ENCODE measurements at regions not wholly inside any gene's neighbourhood (a gene's known extent, or its start where the extent isn't known, plus 50 kb on each side); places are given as distances from the start of the nearest gene placed in this dataset.
A peak's percentile ranks its signal among the peaks of the same experiment; 100 is the strongest.

DNA sequence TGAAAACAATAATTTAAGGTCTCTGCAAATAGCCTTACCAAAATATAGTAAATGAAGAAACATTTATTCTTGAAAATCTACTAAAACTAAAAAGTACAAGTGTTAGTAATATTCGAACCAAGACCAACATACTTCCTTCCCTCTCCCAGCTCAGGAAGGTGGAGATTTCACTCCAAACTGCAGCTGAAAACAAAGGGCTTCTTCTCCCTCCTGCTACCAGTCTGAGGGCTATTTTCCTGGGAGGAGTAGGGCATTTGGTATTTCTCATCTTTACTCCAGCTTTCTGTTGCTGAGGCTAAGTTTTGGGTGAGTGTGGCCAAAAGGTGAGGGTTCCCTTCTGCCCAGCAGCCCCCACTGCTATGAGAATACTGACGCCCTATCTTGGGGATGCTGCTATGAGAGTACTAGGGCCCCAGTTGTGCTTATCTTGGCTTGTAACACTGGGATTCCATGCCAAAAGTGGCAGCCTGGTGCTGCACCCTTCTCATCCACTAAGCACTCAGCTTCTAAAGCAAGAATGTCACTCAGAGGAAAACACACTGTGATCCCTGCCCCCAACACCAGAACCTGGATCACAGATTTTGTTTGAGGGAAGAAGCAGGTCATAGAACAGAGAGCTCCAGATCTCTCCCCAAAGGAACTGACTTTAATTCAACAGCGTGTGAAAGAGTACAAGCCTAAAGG, 130.7 kb upstream of the KLF7 start:
- peak in 4 of 5 donors; percentile 14 to 44 (median 31) for DNase-seq
- TF ChIP-seq, protein P1, sequence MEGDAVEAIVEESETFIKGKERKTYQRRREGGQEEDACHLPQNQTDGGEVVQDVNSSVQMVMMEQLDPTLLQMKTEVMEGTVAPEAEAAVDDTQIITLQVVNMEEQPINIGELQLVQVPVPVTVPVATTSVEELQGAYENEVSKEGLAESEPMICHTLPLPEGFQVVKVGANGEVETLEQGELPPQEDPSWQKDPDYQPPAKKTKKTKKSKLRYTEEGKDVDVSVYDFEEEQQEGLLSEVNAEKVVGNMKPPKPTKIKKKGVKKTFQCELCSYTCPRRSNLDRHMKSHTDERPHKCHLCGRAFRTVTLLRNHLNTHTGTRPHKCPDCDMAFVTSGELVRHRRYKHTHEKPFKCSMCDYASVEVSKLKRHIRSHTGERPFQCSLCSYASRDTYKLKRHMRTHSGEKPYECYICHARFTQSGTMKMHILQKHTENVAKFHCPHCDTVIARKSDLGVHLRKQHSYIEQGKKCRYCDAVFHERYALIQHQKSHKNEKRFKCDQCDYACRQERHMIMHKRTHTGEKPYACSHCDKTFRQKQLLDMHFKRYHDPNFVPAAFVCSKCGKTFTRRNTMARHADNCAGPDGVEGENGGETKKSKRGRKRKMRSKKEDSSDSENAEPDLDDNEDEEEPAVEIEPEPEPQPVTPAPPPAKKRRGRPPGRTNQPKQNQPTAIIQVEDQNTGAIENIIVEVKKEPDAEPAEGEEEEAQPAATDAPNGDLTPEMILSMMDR (IDR thresholded peaks at IDR 0.05): no peak
- no peak for TF ChIP-seq POLR2A (IDR thresholded peaks at IDR 0.05)
- H3K9me3 ChIP-seq: peaks cover 0 to 14% (median 0%) of the 10 kb centered on the region in 12 donors
- H3K4me1 ChIP-seq: peaks cover 0 to 9% (median 0%) of the 10 kb centered on the region in 12 donors
- intact Hi-C loops (cut with DNase I): no loop called here
- WGBS, 4 donors: 41 to 51% (median 47%) methylated on average over 3 of the region's 3 CpGs
- peak overlapping the region in 9 of 12 donors; percentile 8 to 68 (median 50) for H3K27ac ChIP-seq
- H3K4me3 ChIP-seq: no peak overlapping the region
- H3K36me3 ChIP-seq: no peaks in the 10 kb centered on the region
- peak; percentile 90 to 91 (median 90) for ATAC-seq
- no peaks in the 10 kb centered on the region for H3K27me3 ChIP-seq

DNA sequence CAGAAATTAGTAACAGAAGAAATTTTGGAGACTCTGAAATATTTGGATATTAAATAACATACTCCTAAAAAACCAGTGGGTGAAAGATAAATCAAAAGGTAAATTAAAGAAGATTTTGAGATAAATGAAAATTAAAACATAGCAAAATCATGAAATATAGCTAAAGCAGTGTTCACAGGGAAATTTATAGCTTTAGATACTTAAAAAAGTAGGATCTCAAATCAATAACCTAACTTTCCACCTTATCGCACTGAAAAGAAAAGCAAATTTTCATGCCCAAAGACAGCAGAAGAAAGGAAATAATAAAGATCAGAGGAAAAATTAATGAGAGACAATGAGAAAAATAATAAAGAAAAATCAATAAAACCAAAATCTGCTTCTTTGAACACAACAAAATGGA, 135.1 kb upstream of the KLF7 start:
- TF ChIP-seq, protein P1 (IDR thresholded peaks at IDR 0.05): no peak
- no peak for TF ChIP-seq POLR2A (IDR thresholded peaks at IDR 0.05)
- intact Hi-C loops (cut with DNase I): no loop called here

DNA sequence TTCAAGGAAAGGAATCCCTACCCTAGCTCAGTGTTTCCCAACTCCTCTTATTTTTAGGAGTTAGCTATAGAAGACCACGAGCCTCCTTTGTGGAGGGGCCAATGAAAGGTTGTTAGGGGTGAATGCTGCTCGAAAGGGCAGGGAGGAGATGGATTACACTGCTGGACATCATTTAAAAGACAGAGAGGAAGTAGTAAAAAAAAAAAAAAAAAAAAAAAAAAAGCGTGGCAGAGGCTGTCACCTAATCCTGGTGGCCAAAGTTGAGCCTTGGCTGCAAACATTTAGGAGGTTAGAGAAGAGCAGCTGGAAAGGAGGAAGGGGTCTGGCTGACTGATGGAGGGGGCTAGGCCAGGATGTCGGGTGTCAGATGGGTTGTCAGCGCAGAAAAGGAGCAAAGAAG, 139.0 kb upstream of the KLF7 start:
- DNase-seq (no peak), ATAC-seq (no peak)
- no peak for TF ChIP-seq POLR2A (IDR thresholded peaks at IDR 0.05)
- TF ChIP-seq, protein P1 (IDR thresholded peaks at IDR 0.05): no peak
- intact Hi-C loops (cut with DNase I): no loop called here
- no peak overlapping the region for H3K27ac ChIP-seq
- H3K9me3 ChIP-seq: peaks cover 0 to 12% (median 0%) of the 10 kb centered on the region in 12 donors
- no peaks in the 10 kb centered on the region for H3K4me1 ChIP-seq
- H3K4me3 ChIP-seq: no peak overlapping the region
- H3K36me3 ChIP-seq: no peaks in the 10 kb centered on the region
- 86 to 91% (median 90%) methylated on average over 5 of the region's 5 CpGs for WGBS, 4 donors
- H3K27me3 ChIP-seq: no peaks in the 10 kb centered on the region

More for the DNA sequence above, 135.1 kb upstream of the KLF7 start:
- Histone ChIP-seq H3K4me1 (peaks cover 0 to 9% (median 0%) of the 10 kb centered on the region in 12 donors), H3K27ac (no peak overlapping the region), H3K9me3 (peaks cover 0 to 17% (median 0%) of the 10 kb centered on the region in 12 donors), H3K36me3 (no peaks in the 10 kb centered on the region), H3K27me3 (no peaks in the 10 kb centered on the region), H3K4me3 (no peak overlapping the region)
- 96 to 100% (median 98%) methylated on average over 1 of the region's 1 CpG for WGBS, 4 donors
- DNase-seq (no peak), ATAC-seq (no peak)

DNA sequence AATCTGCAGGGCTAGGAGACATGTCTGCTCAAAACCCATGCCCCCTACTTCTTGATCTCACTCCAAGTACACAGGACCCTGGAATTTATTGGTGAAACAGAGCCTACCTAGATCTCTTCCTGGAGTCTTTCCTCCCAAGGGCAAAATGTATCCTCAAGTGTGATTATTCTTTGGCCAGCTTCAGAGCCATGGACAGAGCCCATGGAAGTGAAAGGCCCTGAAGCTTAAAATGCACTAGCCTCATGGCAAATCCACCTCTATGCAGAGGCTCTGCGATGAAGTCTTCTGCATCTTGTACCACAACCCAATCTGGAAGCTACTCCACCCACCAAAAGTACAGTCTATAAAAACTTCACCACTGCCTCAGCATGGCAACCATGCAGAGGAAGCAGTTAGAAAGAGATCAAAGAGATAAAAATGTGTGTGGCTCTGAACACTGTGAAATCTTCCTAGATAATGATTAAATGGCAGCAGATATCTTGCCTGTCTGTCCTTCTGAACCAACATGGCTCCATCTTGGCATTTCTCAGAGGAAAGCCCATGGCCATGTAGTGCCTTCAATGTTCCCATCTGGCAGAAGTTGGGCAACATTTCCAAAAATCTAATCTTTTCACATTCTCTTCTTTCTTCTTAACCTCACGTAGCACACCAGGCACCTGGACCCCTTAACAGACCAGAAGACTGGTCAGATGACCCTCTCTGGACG, 142.9 kb upstream of the KLF7 start:
- Histone ChIP-seq H3K9me3 (no peaks in the 10 kb centered on the region), H3K4me1 (peaks cover 0 to 20% (median 11%) of the 10 kb centered on the region in 12 donors), H3K36me3 (no peaks in the 10 kb centered on the region), H3K27ac (no peak overlapping the region), H3K27me3 (no peaks in the 10 kb centered on the region), H3K4me3 (no peak overlapping the region)
- DNase-seq (no peak), ATAC-seq (no peak)
- intact Hi-C loops (cut with DNase I): no loop called here
- TF ChIP-seq, protein P1 (IDR thresholded peaks at IDR 0.05): no peak
- no peak for TF ChIP-seq POLR2A (IDR thresholded peaks at IDR 0.05)
- WGBS, 4 donors: 90 to 98% (median 97%) methylated on average over 3 of the region's 3 CpGs

All from heart left ventricle (tissue), 16 donors.